Calu3 (cell line): ENCODE measurements at regions not wholly inside any gene's neighbourhood (a gene's known extent, or its start where the extent isn't known, plus 50 kb on each side); places are given as distances from the start of the nearest gene placed in this dataset.

Source experiments
- BruUV-seq: library from RNA; stranded (reverse); fragments of 400-500 nt; replicated peaks from 2 replicates; lab custom pipeline; 2021; lab: Mats Ljungman, UMichigan
- CTCF ChIA-PET: fragments of 300-600 bp; sonication (Branson Sonifier 250); formaldehyde crosslinking; loops from one replicate; lab custom pipeline; 2022; ENCODE audit warnings: antibody characterized with exemption; lab: Charles Lee
- DNase-seq: peaks from one replicate; pipeline ENCODE4 v3.0.0; 2022
- H3K27ac Mint-ChIP-seq: one replicate; pipeline ENCODE4 v1.8.0; 2022; ENCODE audit warnings: mixed read lengths; ENCODE audit not compliant: unreplicated experiment
- H3K27me3 Mint-ChIP-seq: one replicate; pipeline ENCODE4 v1.8.0; 2022; ENCODE audit warnings: mixed read lengths; ENCODE audit not compliant: unreplicated experiment
- H3K36me3 Mint-ChIP-seq: one replicate; pipeline ENCODE4 v1.8.0; 2022; ENCODE audit warnings: mild to moderate bottlenecking, moderate library complexity, mixed read lengths; ENCODE audit not compliant: insufficient read depth, unreplicated experiment
- H3K4me1 Mint-ChIP-seq: one replicate; pipeline ENCODE4 v1.8.0; 2022; ENCODE audit warnings: mild to moderate bottlenecking, low read depth, mixed read lengths; ENCODE audit not compliant: unreplicated experiment
- H3K4me3 Mint-ChIP-seq: one replicate; pipeline ENCODE4 v1.8.0; 2022; ENCODE audit warnings: mild to moderate bottlenecking, low read depth, moderate library complexity, mixed read lengths; ENCODE audit not compliant: unreplicated experiment
- H3K9me3 Mint-ChIP-seq: one replicate; pipeline ENCODE4 v1.8.0; 2022; ENCODE audit warnings: low read depth, mixed read lengths; ENCODE audit not compliant: unreplicated experiment
- CTCF ChIP-seq: fragments of 200-600 bp; IDR thresholded peaks from one replicate; pipeline ENCODE4 v1.8.0; 2022; ENCODE audit warnings: antibody characterized with exemption; ENCODE audit not compliant: unreplicated experiment
- intact Hi-C: fragments of 100-400 bp; cut with micrococcal nuclease; formaldehyde crosslinking; loops from one replicate; pipeline ENCODE4 v1.10.0; 2022; ENCODE audit not compliant: unreplicated experiment

- no peaks in the 10 kb centered on the region for H3K4me1 Mint-ChIP-seq
- H3K27me3 Mint-ChIP-seq: peaks cover 58% of the 10 kb centered on the region
- CTCF ChIA-PET: no interaction called here
- H3K4me3 Mint-ChIP-seq: no peak overlapping the region
- no TSS peak for BruUV-seq
- no peaks in the 10 kb centered on the region for H3K36me3 Mint-ChIP-seq
- no peak for DNase-seq
- H3K9me3 Mint-ChIP-seq: no peaks in the 10 kb centered on the region
- TF ChIP-seq CTCF: no peak
- no peak overlapping the region for H3K27ac Mint-ChIP-seq
- intact Hi-C loops: no loop called here
Observed at GRCh38 chr14:58702441-58703160, 64.8 kb downstream of the DACT1 start.

- intact Hi-C loops: no loop called here
- H3K4me3 Mint-ChIP-seq: no peak overlapping the region
- no peaks in the 10 kb centered on the region for H3K36me3 Mint-ChIP-seq
- DNase-seq: no peak
- H3K9me3 Mint-ChIP-seq: no peaks in the 10 kb centered on the region
- no peaks in the 10 kb centered on the region for H3K4me1 Mint-ChIP-seq
- TF ChIP-seq CTCF: no peak
- no TSS peak for BruUV-seq
- CTCF ChIA-PET: no interaction called here
- no peak overlapping the region for H3K27ac Mint-ChIP-seq
- peaks cover 58% of the 10 kb centered on the region for H3K27me3 Mint-ChIP-seq
Observed at GRCh38 chr14:58703161-58703506, 65.4 kb downstream of the DACT1 start.

- intact Hi-C loops: no loop called here
- no TSS peak for BruUV-seq
- Mint-ChIP-seq H3K27ac (no peak overlapping the region), H3K9me3 (no peaks in the 10 kb centered on the region), H3K27me3 (peaks cover 53% of the 10 kb centered on the region), H3K36me3 (no peaks in the 10 kb centered on the region), H3K4me1 (no peaks in the 10 kb centered on the region), H3K4me3 (no peak overlapping the region)
- no peak for DNase-seq
- CTCF ChIA-PET: no interaction called here
- TF ChIP-seq CTCF: no peak
Observed at GRCh38 chr14:58705066-58705465, 67.3 kb downstream of the DACT1 start.

- DNase-seq: no peak
- Mint-ChIP-seq H3K27me3 (peaks cover 36% of the 10 kb centered on the region), H3K4me3 (no peak overlapping the region), H3K27ac (no peak overlapping the region), H3K4me1 (no peaks in the 10 kb centered on the region), H3K36me3 (no peaks in the 10 kb centered on the region), H3K9me3 (no peaks in the 10 kb centered on the region)
- CTCF ChIA-PET: no interaction called here
- BruUV-seq: no TSS peak
- intact Hi-C loops: no loop called here
- TF ChIP-seq CTCF: no peak
Observed at GRCh38 chr14:58707949-58708348, 70.2 kb downstream of the DACT1 start.
